Gastrocnemius medialis (tissue), 4 donors: ENCODE measurements at regions not wholly inside any gene's neighbourhood (a gene's known extent, or its start where the extent isn't known, plus 50 kb on each side); places are given as distances from the start of the nearest gene placed in this dataset.
"Not testable (repeated sequence)": the region's sequence is repeated elsewhere in the genome, so short reads cannot be mapped to it uniquely, and the experiment has no call there.

Experiments
- ATAC-seq, 2 donors: fragments of 150-250 bp; one replicate each; pipeline ENCODE4 v1.9.1; 2016
- DNase-seq, 2 donors: peaks; one replicate each; pipeline ENCODE4 v3.0.0-alpha.2; 2019
- H3K27ac ChIP-seq, 4 donors: fragments of 200-600 bp; sonication (generic); 1 replicate in 1 of 4; 2 replicates in 3 of 4; pipeline ENCODE4 v1.5.1; 2016 to 2018; ENCODE audit warnings: mild to moderate bottlenecking in 2 of 4, moderate library complexity in 1 of 4
- H3K27me3 ChIP-seq, 3 donors: fragments of 200-600 bp; sonication (generic) in 2 of 3; 1 replicate in 1 of 3; 2 replicates in 2 of 3; pipeline versions ENCODE4 v1.5.1 to v1.6.0; 2016 to 2019; ENCODE audit warnings: mild to moderate bottlenecking in 1 of 3, moderate library complexity in 1 of 3
- H3K36me3 ChIP-seq, 2 donors: fragments of 200-600 bp; sonication (generic) in 1 of 2; one replicate each; pipeline ENCODE4 v1.5.1; 2017 to 2018
- H3K4me1 ChIP-seq, 2 donors: fragments of 200-600 bp; sonication (generic) in 1 of 2; one replicate each; pipeline ENCODE4 v1.5.1; 2016 to 2017; ENCODE audit warnings: mild to moderate bottlenecking in 2 of 2
- H3K4me3 ChIP-seq, 4 donors: fragments of 200-600 bp; sonication (generic) in 3 of 4; 1 replicate in 1 of 4; 2 replicates in 3 of 4; pipeline ENCODE4 v1.5.1; 2016 to 2019; ENCODE audit warnings: mild to moderate bottlenecking in 2 of 4
- H3K9me3 ChIP-seq, 3 donors: fragments of 200-600 bp; sonication (generic) in 2 of 3; 1 replicate in 1 of 3; 2 replicates in 2 of 3; pipeline ENCODE4 v1.5.1; 2016 to 2019
- CTCF ChIP-seq, 5 experiments: fragments of 450-650 bp in 3 of 5; fragments of 200-600 bp in 2 of 5; sonication (generic) in 2 of 5; IDR thresholded peaks in 4 of 5; conservative IDR thresholded peaks in 1 of 5; 1 replicate in 4 of 5; 2 replicates in 1 of 5; pipeline ENCODE4 v1.5.1; 2016 to 2019; ENCODE audit warnings: antibody characterized with exemption in 5 of 5, mild to moderate bottlenecking in 3 of 5, moderate library complexity in 3 of 5
- POLR2A ChIP-seq, 2 donors: fragments of 450-650 bp; IDR thresholded peaks; one replicate each; pipeline ENCODE4 v1.6.1; 2017; ENCODE audit warnings: antibody characterized with exemption in 2 of 2, mild to moderate bottlenecking in 2 of 2, moderate library complexity in 2 of 2
- in situ Hi-C, 4 donors: fragments of 200-750 bp; cut with MboI; loops; one replicate each; pipeline versions ENCODE4 v1.15.0 to v1.8.0; 2017; ENCODE audit warnings: low sequenced_read_pairs in 4 of 4
- intact Hi-C: fragments of 100-400 bp; cut with DNase I; formaldehyde crosslinking; loops from one replicate; pipeline ENCODE4 v1.15.1; 2023; ENCODE audit warnings: low total_unique reads

DNA sequence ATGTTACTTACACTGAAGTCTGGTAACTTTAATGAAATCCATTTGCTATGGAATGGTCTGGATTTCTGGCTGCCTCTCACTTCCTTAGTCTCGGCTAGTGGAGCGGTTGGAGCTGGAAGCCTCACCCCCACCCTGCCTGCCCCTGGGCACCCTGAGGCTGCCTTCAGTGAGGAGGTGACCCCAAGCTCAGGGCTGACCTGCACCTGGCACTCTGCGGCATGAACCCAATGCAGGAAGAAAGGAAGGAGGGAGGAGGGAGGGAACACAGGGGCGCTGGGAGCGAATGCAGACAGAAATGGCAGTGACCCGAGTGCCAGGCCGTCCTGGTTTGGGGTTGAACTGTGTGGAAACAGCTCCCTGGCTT lies 353.1 kb downstream of the TMEM121 start:
- ATAC-seq (no peak), DNase-seq (no peak)

DNA sequence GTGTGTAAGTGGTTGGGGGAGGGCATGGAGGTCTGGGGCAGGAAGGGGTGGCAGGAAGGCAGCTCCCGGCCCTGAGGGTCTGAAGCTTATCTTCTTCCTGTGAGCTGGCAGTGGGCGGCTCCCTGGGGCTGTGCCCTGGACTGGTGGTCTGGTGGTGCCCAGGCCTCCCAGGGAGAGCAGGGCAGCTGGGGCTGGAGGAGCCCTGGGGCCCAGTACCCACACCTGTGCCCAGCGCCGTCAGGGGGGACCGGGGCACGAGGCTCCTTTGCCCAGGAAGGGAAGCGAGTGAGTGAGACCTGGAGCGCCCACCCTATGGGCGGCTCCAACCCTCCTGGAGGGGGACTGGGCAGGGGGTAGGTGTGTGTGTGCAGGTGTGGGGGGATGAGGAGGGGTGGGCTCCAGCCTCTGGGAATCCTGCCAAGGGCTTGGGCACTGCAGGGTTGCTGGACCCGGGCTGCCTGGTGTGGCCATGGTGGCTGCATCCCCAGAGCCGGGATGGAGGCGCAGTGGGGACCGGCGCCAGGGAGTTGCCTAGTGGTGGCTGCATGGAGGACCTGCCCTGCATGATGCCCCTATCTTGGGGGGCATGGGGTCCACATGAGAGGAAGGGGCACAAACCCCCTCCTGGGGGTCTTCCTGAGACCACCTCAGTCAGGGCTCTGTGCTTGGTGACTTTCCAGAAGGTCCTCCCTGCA lies 353.6 kb downstream of the TMEM121 start:
- no peak overlapping the region for H3K4me3 ChIP-seq
- in situ Hi-C loops (no loop called here), intact Hi-C loops (no loop called here)
- no peaks in the 10 kb centered on the region for H3K9me3 ChIP-seq
- no peaks in the 10 kb centered on the region for H3K36me3 ChIP-seq
- DNase-seq (peak in 1 of 2 donors; percentile 6), ATAC-seq (no peak)
- H3K27me3 ChIP-seq = no peaks in the 10 kb centered on the region
- H3K27ac ChIP-seq = no peak overlapping the region
- no peaks in the 10 kb centered on the region for H3K4me1 ChIP-seq
- no peak for TF ChIP-seq POLR2A (IDR thresholded peaks at IDR 0.05)
- no peak for TF ChIP-seq CTCF (IDR thresholded peaks at IDR 0.05 in 4 of 5, conservative IDR thresholded peaks at IDR 0.05 in 1 of 5)

More for the DNA sequence above, 353.1 kb downstream of the TMEM121 start:
- H3K4me3 ChIP-seq = no peak overlapping the region
- H3K27ac ChIP-seq = no peak overlapping the region
- H3K27me3 ChIP-seq = no peaks in the 10 kb centered on the region
- H3K9me3 ChIP-seq = no peaks in the 10 kb centered on the region
- H3K4me1 ChIP-seq = no peaks in the 10 kb centered on the region
- TF ChIP-seq POLR2A (IDR thresholded peaks at IDR 0.05) (no peak), CTCF (IDR thresholded peaks at IDR 0.05 in 4 of 5, conservative IDR thresholded peaks at IDR 0.05 in 1 of 5) (no peak)
- H3K36me3 ChIP-seq = no peaks in the 10 kb centered on the region
- intact Hi-C loops = no loop called here
- in situ Hi-C loops = no loop called here

DNA sequence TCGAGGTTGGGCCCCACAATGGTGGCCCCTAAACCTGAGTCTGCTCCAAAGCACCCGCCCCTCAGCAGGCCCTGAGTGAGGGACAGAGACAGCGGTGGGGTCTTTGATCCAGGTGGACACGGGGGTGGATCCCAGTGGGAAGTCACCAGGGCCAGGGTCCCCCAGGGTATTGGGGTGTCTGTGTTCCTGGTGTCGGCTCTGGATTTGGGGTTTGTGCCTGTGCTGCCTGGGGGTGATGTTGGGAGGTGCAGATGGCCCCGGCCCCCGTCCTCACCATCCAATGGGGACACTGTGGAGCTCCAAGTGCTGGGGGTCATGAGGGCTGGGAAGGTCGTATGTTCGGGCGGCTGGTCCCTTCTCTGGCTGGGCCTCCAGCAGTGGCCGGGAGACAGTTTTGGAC lies 354.2 kb downstream of the TMEM121 start:
- Histone ChIP-seq H3K4me1 (no peaks in the 10 kb centered on the region), H3K36me3 (no peaks in the 10 kb centered on the region), H3K27me3 (no peaks in the 10 kb centered on the region), H3K27ac (no peak overlapping the region), H3K9me3 (no peaks in the 10 kb centered on the region), H3K4me3 (no peak overlapping the region)
- no peak for TF ChIP-seq CTCF (IDR thresholded peaks at IDR 0.05 in 4 of 5, conservative IDR thresholded peaks at IDR 0.05 in 1 of 5)
- no peak for TF ChIP-seq POLR2A (IDR thresholded peaks at IDR 0.05)
- ATAC-seq = no peak
- DNase-seq = peak in 1 of 2 donors; percentile 3
- intact Hi-C loops (no loop called here), in situ Hi-C loops (no loop called here)

DNA sequence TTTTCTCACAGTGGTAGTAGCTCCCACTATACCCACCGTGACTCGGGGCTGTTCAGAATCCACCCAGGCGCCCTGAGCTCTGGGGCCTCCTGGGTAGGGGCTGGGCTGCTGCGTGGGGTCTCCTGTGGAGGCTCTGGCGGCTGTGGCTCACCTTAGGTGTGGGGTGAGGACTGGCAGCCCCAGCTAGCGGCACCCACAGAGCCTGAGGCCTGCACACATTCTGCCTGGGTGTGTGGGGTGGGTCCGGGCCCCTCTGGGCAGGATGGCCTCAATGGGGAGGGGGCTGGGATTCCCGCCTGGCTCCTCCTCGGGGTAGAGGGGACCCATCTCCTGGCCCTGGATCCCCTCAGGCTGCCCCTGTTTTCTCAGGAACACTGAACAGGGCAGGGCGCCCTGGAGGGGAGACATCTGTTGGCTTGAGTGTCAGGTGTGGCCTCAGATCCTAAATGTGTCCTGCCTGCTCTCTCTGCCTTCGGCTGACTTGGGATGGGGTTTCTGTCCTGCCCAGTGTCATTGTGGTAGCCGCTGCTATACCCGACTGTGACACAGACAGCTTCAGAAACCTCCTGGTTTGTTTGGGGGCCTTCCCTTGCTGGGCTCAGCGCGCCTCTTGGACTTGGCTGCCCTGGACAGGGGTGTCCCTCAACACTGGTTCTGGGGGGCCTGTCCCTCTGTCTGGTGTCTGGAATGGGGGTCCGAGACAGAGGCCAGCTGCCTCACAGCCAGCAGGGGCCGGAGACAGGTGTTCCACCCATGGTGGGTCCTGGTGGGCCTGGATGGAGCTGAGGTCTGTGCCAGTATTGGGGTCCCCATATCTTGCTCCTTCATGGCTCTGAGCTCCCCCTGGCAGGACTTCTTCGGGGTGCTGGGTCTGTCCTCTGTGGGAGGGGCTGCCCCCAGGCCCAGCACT lies 354.9 kb downstream of the TMEM121 start:
- DNase-seq (peak in 1 of 2 donors; percentile 5), ATAC-seq (no peak)
- no peaks in the 10 kb centered on the region for H3K9me3 ChIP-seq
- in situ Hi-C loops (no loop called here), intact Hi-C loops (no loop called here)
- H3K27ac ChIP-seq = no peak overlapping the region
- TF ChIP-seq POLR2A (IDR thresholded peaks at IDR 0.05) (no peak), CTCF (IDR thresholded peaks at IDR 0.05 in 4 of 5, conservative IDR thresholded peaks at IDR 0.05 in 1 of 5) (no peak)
- no peak overlapping the region for H3K4me3 ChIP-seq
- no peaks in the 10 kb centered on the region for H3K36me3 ChIP-seq
- H3K27me3 ChIP-seq = no peaks in the 10 kb centered on the region
- no peaks in the 10 kb centered on the region for H3K4me1 ChIP-seq

DNA sequence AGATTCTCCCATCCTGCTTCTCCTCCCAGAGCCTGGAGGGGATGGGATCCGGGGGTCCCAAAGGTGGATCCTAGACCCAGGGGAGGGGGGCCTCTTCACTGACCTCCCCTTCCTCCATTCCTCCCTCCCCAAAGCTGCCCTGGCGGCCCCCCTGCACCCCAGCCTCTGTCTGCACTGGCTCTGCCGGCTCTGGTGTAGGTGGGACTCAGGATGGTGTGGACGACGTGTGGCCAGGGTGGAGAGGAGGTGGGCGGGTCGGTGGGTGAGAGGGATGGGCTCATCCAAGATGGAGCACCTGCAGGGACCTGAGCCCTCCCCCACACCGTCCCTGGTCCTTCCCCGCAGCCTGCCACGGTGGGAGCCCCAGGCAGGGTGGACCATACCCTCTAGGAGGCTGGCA lies 355.6 kb downstream of the TMEM121 start:
- H3K27me3 ChIP-seq, ATAC-seq, H3K27ac ChIP-seq, H3K36me3 ChIP-seq, in situ Hi-C loops, H3K4me3 ChIP-seq, H3K4me1 ChIP-seq, intact Hi-C loops, H3K9me3 ChIP-seq: not testable (repeated sequence)
- peak in 1 of 2 donors; percentile 2 for DNase-seq
